ENCODE measurements at regions not wholly inside any gene's neighbourhood (a gene's known extent, or its start where the extent isn't known, plus 50 kb on each side); places are given as distances from the start of the nearest gene placed in this dataset.
"Not testable (repeated sequence)": the region's sequence is repeated elsewhere in the genome, so short reads cannot be mapped to it uniquely, and the experiment has no call there.

GRCh38 chr7:81374641-81375040 lies 395.2 kb downstream of the HGF start:
- not testable (repeated sequence) for TF ChIP-seq POLR2A, CTCF (IDR thresholded peaks at IDR 0.05)
